ENCODE measurements at regions not wholly inside any gene's neighbourhood (a gene's known extent, or its start where the extent isn't known, plus 50 kb on each side); places are given as distances from the start of the nearest gene placed in this dataset.

- TF ChIP-seq CTCF (IDR thresholded peaks at IDR 0.05; ENCODE audit: insufficient read depth, low read depth, low read length) (no peak), EZH2 (IDR thresholded peaks at IDR 0.05; ENCODE audit: insufficient read depth, low read length) (no peak)
These were observed 186.3 kb upstream of the INTU start for GRCh38 chr4:127446427-127446885.
